H1 (cell line): ENCODE measurements at regions not wholly inside any gene's neighbourhood (a gene's known extent, or its start where the extent isn't known, plus 50 kb on each side); places are given as distances from the start of the nearest gene placed in this dataset.

Experiments
- CHD2 ChIP-seq: IDR thresholded peaks from 2 replicates; pipeline ENCODE4 v1.6.1; 2012; ENCODE audit warnings: low read length, improper control_type of control experiment
- TF ChIP-seq, protein P1 (sequence below), 3 experiments: IDR thresholded peaks; 1 replicate in 2 of 3; 2 replicates in 1 of 3; pipeline versions ENCODE4 v1.5.1 to v1.6.1; 2011; ENCODE audit warnings: low read length in 3 of 3, mild to moderate bottlenecking in 3 of 3, inconsistent platforms in 2 of 3, low read depth in 1 of 3, moderate library complexity in 1 of 3; ENCODE audit not compliant: insufficient read depth in 1 of 3; ENCODE audit errors: control extremely low read depth in 1 of 3

DNA sequence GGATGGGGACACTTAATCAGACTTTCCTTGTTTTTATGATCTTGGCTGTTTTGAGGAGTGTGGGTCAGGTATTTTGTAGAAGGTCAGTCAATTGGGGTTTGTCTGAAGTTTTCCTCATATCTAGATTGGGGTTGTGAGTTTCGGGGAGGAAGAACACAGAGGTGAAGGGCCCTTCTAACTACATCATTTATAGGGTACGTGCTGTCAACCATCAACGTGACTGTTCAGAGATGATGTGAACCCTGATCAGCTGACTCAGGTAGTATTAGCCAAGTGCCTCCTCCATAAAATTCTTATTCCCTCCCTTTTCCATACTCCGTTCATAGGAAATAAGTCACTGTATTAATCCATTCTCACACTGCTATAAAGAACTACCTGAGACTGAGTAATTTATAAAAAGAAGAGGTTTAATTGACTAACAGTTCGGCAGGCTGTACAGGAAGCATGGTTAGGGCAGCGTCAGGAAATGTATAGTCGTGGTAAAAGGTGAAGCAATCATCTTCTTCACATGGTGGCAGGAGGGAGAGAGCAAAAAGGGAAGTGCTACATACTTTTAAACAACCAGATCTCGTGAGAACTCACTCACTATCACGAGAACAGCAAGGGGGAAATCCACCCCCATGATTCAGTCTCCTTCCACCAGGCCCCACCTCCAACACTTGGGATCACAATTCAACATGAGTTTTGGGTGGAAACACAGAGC lies 547.1 kb upstream of the LINC00305 start:
- TF ChIP-seq, protein P1, sequence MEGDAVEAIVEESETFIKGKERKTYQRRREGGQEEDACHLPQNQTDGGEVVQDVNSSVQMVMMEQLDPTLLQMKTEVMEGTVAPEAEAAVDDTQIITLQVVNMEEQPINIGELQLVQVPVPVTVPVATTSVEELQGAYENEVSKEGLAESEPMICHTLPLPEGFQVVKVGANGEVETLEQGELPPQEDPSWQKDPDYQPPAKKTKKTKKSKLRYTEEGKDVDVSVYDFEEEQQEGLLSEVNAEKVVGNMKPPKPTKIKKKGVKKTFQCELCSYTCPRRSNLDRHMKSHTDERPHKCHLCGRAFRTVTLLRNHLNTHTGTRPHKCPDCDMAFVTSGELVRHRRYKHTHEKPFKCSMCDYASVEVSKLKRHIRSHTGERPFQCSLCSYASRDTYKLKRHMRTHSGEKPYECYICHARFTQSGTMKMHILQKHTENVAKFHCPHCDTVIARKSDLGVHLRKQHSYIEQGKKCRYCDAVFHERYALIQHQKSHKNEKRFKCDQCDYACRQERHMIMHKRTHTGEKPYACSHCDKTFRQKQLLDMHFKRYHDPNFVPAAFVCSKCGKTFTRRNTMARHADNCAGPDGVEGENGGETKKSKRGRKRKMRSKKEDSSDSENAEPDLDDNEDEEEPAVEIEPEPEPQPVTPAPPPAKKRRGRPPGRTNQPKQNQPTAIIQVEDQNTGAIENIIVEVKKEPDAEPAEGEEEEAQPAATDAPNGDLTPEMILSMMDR (IDR thresholded peaks at IDR 0.05; ENCODE audit: control extremely low read depth in 1 of 3, insufficient read depth in 1 of 3, low read depth in 1 of 3, low read length in 3 of 3), result no peak
- TF ChIP-seq CHD2, result no peak
